HG02943 (cell line): ENCODE measurements at regions not wholly inside any gene's neighbourhood (a gene's known extent, or its start where the extent isn't known, plus 50 kb on each side); places are given as distances from the start of the nearest gene placed in this dataset.

ENCODE experiments used
- ATAC-seq: cut with Tn5 transposase; IDR thresholded peaks from one replicate; pipeline ENCODE4 v1.9.1; 2021; ENCODE audit warnings: mild to moderate bottlenecking, low read depth, moderate library complexity; ENCODE audit not compliant: unreplicated experiment

DNA sequence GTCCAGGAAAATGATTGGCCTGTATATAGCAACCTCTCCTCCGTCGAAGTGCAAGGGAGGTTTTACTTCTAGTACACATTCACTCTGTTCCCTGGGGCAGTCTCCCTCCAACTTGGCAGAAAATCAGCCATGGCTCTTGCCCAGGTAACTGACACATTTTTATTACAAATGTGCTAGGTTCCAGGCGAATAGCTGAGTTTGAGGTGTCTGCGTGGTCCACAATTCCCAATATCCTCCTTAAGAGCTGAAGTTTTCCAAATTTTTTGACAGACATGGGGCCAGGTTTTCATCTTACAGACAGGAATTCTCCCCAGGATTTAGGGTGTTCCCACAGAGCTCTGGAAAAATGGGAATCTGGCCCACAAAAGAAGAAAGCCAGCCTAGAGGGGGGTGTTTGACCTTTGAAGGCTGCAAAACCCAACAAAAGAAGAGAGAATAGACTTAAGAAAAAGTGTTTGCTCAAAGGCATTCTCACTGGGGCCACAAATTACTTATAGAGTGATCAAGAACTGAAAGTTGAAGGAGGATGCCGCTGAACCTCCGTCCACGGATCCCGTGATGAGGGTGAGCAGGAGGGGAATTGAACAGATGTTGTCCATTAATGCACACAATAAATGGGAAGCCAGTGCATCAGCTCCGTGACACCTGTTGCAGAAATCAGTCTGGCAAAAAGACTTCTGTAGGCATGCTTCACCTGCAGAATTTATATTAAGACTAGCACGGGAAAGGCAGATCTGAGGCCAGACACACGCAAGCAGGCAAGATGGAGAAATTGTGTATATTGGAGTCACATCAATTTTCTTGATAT is 242.3 kb upstream of the COPS8 start:
- no peak for ATAC-seq

DNA sequence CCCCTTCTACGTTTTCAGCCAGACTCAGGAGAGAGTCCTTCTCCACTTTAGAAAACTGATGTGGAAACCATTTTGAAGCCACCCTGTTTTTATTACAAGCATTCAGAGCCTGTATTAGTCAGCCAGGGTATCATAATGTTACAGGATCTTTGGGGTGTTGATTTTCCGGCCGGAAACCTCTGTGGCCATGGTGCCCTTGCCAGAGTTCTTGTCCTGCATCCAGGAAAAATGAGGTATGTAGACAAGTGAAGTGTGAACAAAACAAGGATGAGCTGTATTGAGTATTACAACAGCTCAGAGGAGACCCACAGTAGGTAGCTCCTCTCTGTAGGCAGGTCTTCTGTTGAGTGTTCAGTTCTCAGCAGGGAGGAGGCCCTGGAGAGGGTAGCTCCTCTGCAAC is 241.0 kb upstream of the COPS8 start:
- no peak for ATAC-seq

DNA sequence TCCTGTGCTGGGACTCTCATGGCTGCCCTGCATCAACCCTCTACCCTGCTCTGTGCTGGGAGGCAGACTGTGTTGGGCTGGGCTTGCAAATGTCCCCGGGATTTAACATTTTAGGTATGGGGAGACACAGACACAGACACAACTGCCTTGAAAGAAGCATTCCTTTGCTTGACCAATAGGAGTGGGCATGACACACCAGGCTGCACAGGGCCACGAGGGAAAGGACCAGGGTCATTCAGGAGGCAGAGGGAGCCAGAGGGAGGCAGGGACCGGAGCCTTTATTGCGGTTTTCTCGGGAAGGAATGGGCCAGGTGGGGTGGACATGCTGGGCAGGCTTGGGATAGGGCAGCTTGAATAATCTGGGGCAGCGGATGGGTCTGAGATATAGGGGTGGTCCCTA is 238.7 kb upstream of the COPS8 start:
- no peak for ATAC-seq

DNA sequence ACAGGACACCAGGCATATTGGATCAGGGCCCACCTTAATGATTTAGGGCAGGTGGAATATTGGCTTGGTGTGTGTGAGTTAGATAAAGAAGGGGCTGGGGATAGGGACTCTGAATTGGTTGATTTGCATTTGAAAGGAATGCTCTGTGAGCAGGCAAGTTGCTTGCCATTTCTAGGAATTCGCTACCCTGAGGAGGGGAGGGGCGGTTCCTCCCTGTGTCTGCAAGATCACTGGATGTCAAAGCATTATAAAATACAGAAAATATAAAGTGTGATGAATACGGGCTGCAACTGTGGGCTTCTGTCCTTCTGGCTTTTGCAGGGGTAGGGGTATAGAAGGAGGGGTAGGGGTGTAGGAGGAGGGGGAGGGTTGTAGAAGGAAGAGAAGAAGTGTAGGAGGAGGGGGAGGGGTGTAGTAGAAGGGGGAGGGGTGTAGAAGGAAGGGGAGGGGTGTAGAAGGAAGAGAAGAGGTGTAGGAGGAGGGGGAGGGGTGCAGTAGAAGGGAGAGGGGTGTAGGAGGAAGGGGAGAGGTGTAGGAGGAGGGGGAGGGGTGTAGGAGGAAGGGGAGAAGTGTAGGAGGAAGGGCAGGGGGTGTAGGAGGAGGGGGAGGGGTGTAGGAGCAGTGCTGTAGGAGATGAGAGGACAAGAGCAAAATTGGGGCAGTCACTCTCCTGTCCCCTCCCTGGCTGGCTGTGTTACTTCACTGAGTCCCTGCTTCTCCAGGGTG is 238.0 kb upstream of the COPS8 start:
- no peak for ATAC-seq

DNA sequence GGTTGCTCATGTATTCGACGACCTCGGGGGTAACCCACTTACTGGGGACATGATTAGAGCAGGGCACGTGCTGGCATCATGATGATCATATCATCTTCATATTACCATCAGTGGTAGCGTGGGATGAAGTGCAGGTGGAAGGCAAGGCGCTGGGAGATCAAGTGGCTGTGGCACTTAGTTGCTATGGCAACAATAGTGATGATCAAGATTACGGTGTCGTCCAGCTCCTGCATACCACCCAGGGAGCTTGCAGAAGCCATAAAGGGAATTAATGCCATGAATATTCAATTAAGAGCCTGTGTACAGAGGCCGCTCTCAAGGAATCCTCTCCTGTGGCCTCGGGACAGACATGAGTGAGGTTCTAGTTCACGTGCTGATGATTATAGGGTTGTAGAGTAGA is 237.2 kb upstream of the COPS8 start:
- ATAC-seq: no peak

DNA sequence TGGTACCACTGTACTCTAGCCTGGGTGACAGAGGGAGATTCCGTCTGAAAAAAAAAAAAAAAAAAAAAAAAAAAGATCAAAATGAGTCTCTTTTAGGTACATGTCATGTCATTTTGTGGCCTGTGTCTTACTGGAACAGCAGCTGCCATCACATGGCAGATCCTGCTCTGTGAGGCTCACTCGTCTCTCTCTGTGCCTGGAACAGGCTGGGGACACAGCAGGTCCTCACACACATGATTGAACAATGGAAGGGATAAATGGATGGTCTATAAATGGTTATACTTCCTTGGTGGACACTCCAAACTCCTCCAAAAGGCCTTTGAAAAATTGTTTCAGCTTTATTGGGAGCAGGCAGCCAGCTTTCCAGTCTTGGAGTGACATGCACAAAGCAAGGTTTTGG is 236.2 kb upstream of the COPS8 start:
- no peak for ATAC-seq

DNA sequence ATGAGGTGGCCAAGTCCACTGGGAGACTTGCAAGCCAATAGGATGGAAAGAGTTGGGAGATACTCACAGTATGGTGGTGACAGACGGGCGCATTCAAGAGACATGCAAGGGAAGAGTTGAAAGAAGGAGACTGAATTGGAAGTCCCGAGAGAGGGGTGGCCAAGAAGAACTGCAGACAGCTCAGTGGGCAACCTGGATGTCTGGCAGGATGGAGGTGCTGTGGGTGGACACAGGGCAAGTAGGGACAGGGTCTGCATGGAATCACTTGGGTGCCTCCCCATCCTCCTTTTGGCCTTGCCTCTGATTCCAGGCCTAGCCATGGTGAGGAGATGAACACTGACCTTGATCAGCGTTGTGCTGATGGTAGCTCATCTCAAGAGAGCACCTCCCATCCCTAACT is 235.7 kb upstream of the COPS8 start:
- no peak for ATAC-seq

DNA sequence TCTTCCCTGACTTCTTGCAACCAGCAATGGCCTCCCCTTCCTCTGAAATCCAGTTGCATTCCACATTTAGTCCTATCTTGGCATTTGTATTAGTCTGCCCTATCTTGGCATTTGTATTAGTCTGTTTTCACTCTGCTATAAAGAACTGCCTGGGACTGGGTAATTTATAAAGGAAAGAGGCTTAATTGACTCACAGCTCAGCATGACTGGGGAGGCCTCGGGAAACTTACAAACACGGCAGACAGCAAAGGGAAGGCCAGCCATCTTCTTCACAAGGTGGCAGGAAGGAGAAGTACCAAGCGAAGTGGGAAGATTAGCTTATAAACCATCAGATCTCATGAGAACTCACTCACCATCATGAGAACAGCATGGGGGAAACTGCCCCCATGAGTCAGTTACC is 234.5 kb upstream of the COPS8 start:
- ATAC-seq: no peak

DNA sequence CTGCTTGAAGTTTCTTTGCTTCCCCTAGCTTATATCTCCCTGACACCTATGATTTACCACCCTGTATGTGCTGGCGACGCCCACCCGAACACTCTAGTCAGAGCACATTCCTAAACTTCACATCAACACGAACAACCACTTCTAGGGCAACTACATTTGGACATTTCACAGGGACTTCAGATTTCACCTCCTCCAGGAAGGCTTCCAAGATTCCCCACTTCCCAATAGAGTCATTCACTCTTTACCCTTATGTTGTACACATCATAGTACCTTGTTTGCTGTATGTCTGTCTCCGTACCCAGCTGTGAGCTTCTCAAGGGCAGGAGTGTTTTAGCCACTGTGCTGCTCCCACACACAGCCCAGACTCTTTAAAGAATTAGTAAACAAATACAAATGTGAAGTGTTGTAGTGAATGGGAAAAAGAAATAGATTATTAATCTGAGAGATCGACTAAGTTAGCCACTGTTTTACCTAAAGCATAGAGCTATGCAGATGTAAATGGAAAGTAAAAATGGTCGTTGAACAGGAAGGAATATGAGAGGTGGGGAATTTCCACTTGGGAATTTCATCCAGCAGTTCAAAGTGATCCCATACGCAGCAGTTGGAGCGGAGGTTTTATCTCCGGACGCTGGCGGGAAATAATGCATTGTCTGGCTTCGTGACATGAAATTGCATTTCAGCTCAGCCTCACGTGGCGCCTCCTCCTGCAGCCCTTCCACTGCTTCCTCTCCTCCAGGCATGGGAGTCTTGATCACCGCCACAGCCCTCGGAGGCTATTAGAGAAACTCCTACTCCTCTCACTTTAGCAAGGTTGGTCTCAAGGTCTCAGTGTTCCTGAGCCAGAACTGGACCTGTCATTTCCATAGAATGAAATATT is 233.4 kb upstream of the COPS8 start:
- ATAC-seq: no peak

DNA sequence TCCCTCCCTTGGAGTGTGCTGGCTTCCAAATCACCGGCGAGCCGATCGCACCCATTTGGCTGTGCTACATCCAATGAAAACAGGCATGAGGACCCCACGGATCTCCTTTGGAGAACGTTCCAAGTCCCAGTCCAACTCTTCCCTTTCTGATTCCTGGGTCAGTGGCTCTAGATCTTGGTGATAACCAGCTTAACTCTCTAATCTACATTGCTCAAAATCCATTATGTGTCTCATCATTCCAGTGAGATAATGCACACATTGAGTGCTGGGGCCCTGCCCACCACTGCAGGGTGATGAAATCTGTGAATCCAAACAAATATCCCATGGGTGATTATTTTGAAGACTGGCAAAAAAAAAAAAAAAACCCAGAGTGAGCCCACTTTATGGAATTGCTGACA is 232.7 kb upstream of the COPS8 start:
- no peak for ATAC-seq

DNA sequence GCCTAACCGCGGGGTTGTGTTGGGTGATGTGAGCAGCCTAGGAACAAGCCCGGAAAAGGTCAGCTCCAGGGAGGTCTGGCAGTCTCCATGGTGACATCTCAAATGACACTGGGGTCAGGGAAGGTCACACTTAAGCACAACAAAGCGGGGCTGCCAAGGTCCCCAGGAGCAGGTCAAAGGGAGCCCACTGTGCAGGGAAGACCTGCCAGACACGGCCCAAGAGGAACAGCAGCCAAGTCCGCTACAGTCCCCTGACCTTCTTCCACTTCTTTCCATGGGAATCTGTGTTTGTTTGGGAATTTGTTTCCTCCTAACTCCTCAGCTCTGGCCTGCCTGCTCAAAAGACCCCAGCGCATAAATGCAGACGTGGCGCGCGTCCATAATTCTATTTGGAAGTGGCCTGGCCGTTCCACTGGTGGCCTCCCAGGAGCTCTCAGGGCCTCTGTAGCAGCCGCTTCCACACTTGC is 232.1 kb upstream of the COPS8 start:
- ATAC-seq: no peak

DNA sequence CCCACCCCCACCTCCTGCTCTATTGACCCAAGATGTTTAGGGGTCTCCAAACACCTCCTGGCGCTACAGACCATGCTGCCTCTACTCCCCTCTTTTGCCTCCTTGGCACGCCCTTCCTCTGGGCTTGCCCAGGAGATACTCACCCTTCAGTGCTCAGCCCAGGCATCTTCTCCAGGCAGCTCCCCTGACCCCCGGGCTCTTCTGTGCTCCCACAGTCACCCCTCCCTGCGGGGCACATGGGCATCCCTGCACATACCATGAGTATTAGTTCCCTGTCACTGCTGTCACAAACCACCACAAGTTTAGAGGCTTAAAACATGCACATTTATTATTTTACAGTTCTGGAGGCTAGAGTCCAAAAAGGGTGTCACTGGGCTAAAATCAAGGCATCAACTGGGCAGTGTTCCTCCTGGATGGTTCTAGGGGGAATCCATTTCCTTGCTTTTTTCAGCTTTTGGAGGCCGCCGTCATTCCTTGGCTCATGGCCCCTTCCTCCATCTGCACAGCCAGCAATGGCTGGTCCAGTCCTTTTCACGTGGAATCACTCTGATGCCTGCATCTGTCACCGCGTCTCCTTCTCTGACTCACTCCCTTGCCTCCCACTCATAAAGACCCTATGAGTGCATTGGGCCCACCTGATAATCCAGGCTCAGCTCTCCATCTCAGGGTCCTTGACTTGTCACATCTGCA is 230.4 kb upstream of the COPS8 start:
- no peak for ATAC-seq

DNA sequence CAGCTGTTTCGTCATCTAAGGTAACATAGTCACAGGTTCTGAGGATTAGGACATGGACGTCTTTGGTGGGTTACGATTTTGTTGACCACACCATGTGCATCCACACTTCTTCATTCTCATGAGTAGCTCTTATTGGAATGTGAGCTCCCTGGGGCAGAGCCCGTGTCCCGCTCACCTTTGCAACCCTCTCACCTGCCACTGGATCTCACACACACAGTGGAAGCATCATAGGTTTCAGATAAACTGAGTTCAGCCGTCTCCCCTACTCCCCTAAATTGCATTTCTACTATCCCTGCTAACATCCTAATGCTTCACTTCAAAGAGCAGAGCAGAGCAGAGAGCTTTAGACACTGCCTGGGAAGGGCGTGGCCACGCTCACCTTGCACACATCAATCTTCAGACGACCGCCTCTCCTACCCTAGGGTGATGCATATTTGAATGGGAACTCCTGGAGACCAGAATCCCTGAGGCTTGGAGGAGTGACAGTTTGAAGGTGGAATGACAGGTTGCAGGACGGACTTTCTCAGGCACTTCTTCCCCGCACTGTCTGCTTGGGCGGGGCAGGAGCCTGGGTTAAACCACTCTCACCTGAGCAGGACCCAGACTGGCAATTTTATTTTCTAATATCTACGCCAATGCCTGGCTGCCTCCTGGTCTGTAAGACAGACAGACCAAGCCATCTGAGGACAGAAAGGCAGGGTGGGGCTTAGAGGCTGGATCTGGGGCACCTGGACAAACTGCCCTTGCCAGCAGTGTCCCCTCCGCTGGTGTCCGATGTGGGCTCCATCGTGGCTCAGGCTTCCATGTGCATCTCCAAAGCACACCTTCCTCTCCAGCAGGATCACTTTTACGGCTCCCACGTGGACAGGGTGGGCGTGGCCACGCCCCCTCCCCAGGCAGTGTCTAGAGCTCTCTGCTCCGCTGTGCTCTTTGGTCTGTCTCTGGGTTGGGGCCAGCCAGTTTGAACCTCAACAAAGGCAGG is 229.5 kb upstream of the COPS8 start:
- no peak for ATAC-seq

DNA sequence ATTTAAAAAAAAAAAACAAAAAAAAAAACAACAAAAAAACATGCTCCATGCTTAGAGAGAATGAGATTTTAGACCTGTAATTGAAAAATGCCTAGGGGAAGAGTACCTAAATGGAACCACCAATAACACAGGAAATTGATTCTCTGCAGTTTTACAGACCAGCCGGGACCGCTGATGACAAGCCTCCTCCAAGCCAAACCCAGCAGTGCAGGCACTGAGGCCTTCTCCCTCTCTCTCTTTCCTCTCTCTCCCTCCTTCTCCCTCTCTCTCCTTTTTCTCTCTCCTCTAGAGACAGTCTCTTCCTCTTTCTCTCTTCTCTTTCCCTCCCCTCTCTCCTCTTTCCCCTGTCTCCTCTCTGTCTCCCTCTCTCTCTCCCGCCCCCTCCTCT is 228.8 kb upstream of the COPS8 start:
- no peak for ATAC-seq

DNA sequence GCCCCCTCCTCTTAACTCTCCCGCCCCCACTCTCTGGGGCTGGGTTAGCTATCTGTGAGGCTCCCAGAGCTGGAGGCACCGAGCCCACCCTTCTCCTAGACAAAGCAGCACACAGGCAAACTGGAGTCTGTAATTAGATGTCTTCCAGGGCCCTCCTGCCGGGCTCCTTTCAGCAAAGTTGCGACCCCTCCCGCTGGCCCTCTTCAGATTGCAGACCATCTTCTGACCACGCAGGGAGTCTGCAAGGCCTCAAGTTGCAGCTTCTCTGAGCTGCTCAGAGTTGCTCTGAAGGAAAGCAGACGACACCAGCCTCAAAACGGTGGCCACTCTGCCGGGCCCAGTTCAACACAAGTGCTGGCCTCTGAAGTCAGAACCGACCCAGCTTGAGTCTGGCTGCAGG is 228.4 kb upstream of the COPS8 start:
- no peak for ATAC-seq

DNA sequence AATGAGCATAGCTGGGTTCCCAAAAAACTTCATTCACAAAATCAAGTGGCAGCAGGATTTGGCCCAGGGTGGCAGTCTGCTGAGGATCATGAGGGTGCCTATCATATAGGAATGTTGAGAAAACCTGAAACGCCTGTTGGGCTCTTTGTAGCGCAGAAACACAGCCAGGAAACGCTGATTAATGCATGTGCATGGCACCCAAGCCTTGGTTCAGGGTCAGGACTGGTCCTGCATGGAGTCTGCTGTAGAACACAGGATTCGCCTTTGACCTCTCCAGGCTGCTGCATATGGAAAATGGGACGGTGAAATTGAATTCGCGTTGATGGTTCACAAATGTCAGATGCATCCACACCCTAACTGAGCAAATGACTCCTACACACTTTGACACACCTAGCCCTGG is 227.9 kb upstream of the COPS8 start:
- ATAC-seq: no peak

DNA sequence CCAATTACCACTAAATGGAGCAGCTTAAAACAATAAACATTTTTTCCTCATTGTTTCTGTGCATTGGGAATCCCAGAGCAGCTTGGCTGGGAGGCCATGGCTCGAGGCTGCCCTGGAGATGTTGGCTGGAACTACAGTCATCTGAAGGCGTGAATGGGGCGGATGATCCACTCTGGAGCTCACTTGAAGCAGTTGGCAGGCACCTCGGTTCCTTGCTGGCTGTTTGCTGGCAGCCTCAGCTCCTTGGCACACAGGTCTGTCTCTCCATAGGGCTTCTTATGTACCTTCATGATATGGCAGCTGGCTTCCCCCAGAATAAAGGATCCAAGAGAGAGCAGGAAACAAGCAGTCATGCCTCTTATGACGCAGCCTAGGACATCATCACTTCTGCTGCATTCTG is 227.0 kb upstream of the COPS8 start:
- ATAC-seq: no peak

DNA sequence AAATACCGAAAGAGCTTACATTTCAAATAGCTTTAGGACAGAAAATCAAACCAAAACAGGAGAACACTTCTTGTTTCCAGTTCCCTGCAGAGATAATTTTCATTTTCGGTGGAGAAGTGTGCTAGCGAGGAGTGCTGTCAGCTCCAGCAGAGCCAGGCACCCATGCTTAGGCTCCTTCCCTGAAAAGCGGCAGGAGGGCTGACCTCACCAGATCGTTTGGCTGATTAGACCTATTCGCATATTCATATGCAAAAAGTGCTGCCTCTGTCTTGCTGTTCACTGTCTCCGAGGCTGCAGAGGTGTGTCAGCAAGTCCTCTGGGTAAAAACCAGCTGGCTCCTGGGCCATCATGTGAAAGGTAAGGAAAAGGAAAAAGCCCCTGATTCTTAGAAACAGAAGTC is 225.8 kb upstream of the COPS8 start:
- no peak for ATAC-seq

DNA sequence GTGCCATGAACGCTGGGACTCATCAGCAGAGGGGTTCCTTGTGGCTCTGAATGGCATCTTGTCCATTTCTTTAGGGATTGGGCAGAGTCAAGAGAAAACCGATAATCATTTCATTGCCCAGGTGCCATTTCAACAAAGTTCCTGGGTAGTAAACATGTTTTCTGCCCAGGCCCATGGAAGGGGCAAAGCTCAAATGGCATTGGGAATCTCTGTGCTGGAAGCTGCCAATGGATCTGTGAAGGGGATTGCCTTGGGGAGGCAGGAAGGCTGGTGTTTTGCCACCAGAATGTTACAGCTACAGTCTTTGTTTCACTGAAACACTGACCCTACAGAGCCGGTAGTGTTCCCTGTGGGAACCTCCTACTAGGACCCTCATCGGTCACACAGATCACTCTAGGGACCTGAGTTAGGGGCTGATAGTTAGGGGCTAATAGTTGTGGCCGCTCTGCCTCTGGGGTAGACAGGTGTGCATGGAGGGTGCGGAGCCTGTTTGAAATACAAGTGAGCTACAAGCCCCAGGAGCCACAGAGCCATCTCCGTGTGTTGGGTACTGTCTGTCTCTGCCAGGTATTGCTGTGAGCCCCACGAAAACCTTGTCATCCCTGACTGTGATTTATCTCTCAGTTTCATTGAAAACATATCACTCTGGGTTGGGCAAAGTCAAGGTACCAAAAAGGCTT is 224.4 kb upstream of the COPS8 start:
- ATAC-seq: no peak
